ENCODE measurements at regions not wholly inside any gene's neighbourhood (a gene's known extent, or its start where the extent isn't known, plus 50 kb on each side); places are given as distances from the start of the nearest gene placed in this dataset.

GRCh38 chr2:2734308-2734707, 403.2 kb upstream of the MYT1L start:
- TF ChIP-seq EZH2 (IDR thresholded peaks at IDR 0.05; ENCODE audit: low read depth), result no peak
- TF ChIP-seq, protein P1, sequence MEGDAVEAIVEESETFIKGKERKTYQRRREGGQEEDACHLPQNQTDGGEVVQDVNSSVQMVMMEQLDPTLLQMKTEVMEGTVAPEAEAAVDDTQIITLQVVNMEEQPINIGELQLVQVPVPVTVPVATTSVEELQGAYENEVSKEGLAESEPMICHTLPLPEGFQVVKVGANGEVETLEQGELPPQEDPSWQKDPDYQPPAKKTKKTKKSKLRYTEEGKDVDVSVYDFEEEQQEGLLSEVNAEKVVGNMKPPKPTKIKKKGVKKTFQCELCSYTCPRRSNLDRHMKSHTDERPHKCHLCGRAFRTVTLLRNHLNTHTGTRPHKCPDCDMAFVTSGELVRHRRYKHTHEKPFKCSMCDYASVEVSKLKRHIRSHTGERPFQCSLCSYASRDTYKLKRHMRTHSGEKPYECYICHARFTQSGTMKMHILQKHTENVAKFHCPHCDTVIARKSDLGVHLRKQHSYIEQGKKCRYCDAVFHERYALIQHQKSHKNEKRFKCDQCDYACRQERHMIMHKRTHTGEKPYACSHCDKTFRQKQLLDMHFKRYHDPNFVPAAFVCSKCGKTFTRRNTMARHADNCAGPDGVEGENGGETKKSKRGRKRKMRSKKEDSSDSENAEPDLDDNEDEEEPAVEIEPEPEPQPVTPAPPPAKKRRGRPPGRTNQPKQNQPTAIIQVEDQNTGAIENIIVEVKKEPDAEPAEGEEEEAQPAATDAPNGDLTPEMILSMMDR (conservative IDR thresholded peaks at IDR 0.05), result no peak

Data from PC-9 (cell line).